22Rv1 (cell line): ENCODE measurements at regions not wholly inside any gene's neighbourhood (a gene's known extent, or its start where the extent isn't known, plus 50 kb on each side); places are given as distances from the start of the nearest gene placed in this dataset.

Source experiments
- H3K27ac ChIP-seq: fragments of 450-650 bp; 2 replicates; pipeline ENCODE4 v1.5.1; 2017
- CTCF ChIP-seq: fragments of 450-650 bp; IDR thresholded peaks from 2 replicates; pipeline ENCODE4 v1.5.1; 2017; ENCODE audit warnings: mild to moderate bottlenecking
- ZFX ChIP-seq: fragments of 450-650 bp; IDR thresholded peaks from 2 replicates; pipeline ENCODE4 v1.6.1; 2017; ENCODE audit warnings: antibody characterized with exemption, borderline replicate concordance

DNA sequence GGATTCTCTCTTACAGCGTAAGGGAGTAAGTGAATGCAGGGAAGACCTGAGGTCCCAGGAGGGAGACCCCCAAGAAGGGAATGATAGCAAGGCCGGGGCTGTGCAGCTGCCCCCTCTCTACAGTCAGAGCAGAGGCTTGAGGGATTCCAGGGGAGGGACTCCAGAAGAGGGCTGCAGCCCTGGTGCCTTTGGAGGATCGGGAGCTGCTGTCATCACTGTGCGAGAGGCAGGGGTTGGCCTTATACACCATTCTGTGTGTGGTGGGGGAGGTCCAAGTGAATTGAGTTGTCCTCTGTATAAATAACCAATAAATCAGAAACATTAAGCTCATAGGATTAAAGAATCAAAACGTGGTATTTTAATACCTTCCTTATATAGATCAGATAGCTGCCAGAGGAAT is 114.9 kb downstream of the GLI2 start:
- H3K27ac ChIP-seq: no peak overlapping the region
- TF ChIP-seq ZFX (no peak), CTCF (no peak)

- TF ChIP-seq ZFX (no peak), CTCF (no peak)
- no peak overlapping the region for H3K27ac ChIP-seq
These were observed 115.6 kb downstream of the GLI2 start for GRCh38 chr2:120851116-120851773.

- no peak overlapping the region for H3K27ac ChIP-seq
- TF ChIP-seq ZFX (no peak), CTCF (no peak)
These were observed 116.6 kb downstream of the GLI2 start for GRCh38 chr2:120852200-120852815.

DNA sequence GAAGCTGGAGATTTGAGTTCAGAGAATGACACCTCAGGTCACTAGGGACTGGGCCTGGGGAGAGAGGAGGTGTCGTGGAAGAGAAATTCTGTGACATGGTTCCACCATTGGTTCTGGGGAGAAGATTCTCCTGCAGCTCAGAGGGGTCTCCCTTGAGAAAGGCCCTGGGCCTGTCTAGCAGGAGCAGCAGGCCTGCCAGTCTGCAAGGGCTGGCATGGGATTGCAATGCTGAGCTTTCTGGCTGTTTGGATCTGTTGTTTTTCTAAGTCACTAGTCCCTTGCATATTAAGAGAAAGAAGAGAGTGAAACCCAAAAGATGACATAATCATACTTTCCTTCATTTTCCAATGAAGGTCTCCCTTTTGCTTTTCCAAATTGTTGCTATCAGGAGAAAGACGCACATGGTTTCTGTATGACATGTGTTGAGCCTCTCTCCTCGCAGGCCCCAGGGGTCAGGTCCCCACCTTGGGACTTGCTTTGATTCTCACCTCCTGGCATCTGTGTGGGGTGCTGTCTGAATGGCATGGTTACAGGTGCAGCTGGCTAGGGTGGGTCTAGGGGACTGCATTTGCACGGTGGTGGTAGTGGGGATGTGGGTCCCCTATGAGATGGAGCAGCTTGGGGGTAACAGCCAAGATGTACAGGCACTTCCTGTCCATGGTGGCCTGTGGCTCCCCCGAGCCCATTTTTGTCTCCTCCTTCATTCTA is 117.8 kb downstream of the GLI2 start:
- TF ChIP-seq CTCF (no peak), ZFX (no peak)
- no peak overlapping the region for H3K27ac ChIP-seq

DNA sequence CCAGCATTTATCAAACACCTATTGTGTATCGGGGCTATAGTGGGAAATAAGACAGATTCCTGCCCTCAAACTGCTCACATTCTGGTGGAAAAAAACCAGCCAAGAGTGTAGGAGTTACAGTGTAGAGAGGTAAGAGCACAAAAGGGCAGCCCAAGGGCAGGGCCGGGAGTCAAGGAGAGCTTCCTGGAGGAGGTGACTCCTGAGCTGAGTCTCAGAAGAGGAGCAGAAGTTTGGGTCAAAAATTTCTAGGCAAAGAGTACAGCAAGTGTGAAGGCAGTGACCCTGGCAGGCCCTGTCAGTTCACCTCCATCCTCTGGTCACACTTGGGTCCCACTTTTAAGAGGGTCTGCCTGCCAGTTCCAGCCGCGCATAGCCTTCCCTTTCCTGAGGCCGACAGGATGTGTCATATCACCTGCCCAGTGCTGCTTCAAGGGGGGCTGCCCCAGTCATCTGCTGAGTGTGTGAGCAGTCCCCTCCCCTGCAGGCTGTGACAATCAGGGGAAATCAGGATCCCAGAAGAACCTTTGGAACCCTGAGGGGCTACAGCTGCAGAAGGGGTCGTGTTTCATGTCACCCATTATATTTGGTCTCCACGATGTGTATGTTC is 118.4 kb downstream of the GLI2 start:
- TF ChIP-seq ZFX: no peak
- TF ChIP-seq CTCF: no peak
- H3K27ac ChIP-seq: no peak overlapping the region

- no peak overlapping the region for H3K27ac ChIP-seq
- TF ChIP-seq ZFX (no peak), CTCF (no peak)
These were observed 119.3 kb downstream of the GLI2 start for GRCh38 chr2:120854766-120855530.
